ENCODE measurements at regions not wholly inside any gene's neighbourhood (a gene's known extent, or its start where the extent isn't known, plus 50 kb on each side); places are given as distances from the start of the nearest gene placed in this dataset.
A peak's percentile ranks its signal among the peaks of the same experiment; 100 is the strongest.

GRCh38 chr3:31462050-31462569 is 70.6 kb upstream of the STT3B start:
- TF ChIP-seq, protein P1, sequence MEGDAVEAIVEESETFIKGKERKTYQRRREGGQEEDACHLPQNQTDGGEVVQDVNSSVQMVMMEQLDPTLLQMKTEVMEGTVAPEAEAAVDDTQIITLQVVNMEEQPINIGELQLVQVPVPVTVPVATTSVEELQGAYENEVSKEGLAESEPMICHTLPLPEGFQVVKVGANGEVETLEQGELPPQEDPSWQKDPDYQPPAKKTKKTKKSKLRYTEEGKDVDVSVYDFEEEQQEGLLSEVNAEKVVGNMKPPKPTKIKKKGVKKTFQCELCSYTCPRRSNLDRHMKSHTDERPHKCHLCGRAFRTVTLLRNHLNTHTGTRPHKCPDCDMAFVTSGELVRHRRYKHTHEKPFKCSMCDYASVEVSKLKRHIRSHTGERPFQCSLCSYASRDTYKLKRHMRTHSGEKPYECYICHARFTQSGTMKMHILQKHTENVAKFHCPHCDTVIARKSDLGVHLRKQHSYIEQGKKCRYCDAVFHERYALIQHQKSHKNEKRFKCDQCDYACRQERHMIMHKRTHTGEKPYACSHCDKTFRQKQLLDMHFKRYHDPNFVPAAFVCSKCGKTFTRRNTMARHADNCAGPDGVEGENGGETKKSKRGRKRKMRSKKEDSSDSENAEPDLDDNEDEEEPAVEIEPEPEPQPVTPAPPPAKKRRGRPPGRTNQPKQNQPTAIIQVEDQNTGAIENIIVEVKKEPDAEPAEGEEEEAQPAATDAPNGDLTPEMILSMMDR (IDR thresholded peaks at IDR 0.05; ENCODE audit: low read depth, low read length, missing control alignments) = peak; percentile 47
- DNase-seq (ENCODE audit: low read depth) = no peak

DNA sequence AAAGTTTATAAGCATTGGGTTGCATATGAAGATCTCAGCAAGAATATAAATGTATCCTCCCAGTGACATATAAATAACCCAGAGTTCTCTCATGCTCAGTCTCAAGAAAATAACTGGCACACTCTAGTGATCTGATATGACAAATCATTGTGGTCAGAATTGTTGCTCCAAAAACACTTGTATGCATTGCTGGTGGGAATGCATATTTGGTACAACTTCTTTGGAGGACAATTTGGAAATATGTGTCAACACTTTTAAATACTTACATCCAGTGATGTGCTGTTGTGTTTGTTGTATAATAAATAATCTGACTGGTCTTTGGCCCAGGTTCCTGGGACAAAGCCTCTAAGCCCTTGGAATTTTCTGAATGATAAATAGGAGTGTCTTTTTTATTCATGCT is 66.7 kb upstream of the STT3B start:
- TF ChIP-seq, protein P1 (IDR thresholded peaks at IDR 0.05; ENCODE audit: low read depth, low read length, missing control alignments) = no peak
- no peak overlapping the region for H3K4me3 ChIP-seq (ENCODE audit: low read depth, low read length)
- no peak for DNase-seq (ENCODE audit: low read depth)

More at GRCh38 chr3:31462050-31462569, 70.6 kb upstream of the STT3B start:
- no peak overlapping the region for H3K4me3 ChIP-seq (ENCODE audit: low read depth, low read length)

GRCh38 chr3:31466866-31467265 is 65.9 kb upstream of the STT3B start:
- no peak for DNase-seq (ENCODE audit: low read depth)
- TF ChIP-seq, protein P1 (IDR thresholded peaks at IDR 0.05; ENCODE audit: low read depth, low read length, missing control alignments) = no peak
- no peak overlapping the region for H3K4me3 ChIP-seq (ENCODE audit: low read depth, low read length)

DNA sequence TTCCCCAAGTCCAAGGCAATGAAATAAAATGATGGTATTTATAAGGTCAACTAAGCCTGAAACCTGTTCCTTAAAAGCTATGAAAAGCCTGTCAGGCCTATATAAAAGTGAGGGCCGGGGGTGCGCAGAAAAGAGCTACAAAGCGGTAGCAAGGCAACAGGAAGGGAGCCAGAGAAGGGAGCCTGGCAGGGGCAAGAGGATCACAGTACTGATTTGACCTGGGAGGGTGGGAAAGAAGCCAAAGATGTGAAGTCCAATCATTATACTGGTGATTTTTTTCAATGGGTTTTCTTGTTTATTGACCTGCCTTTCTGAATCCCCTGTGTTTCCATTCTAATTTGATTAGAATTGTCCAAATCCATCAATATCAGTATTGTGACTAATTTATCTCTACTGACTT is 64.3 kb upstream of the STT3B start:
- no peak for DNase-seq (ENCODE audit: low read depth)
- H3K4me3 ChIP-seq (ENCODE audit: low read depth, low read length) = no peak overlapping the region
- TF ChIP-seq, protein P1 (IDR thresholded peaks at IDR 0.05; ENCODE audit: low read depth, low read length, missing control alignments) = no peak

DNA sequence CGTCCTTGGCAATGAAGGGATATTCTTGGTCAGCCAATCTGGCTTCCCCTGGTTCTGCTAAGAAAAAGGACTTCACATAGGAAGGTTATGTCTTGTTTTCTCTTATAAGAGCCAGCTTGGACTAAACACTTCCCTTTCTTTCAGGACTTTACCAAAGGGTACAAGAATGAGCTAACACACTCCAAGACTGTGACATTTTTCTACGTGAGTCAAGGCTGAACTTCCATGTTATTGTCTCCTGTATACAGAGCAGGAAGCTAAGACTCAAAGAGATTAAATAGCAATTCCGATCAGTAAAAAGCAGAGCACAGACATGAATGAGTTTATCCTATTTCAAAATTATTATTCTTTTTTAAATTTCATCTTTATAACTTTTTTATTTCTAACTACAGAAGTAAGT is 63.3 kb upstream of the STT3B start:
- TF ChIP-seq, protein P1 (IDR thresholded peaks at IDR 0.05; ENCODE audit: low read depth, low read length, missing control alignments) = no peak
- no peak for DNase-seq (ENCODE audit: low read depth)
- H3K4me3 ChIP-seq (ENCODE audit: low read depth, low read length) = no peak overlapping the region

DNA sequence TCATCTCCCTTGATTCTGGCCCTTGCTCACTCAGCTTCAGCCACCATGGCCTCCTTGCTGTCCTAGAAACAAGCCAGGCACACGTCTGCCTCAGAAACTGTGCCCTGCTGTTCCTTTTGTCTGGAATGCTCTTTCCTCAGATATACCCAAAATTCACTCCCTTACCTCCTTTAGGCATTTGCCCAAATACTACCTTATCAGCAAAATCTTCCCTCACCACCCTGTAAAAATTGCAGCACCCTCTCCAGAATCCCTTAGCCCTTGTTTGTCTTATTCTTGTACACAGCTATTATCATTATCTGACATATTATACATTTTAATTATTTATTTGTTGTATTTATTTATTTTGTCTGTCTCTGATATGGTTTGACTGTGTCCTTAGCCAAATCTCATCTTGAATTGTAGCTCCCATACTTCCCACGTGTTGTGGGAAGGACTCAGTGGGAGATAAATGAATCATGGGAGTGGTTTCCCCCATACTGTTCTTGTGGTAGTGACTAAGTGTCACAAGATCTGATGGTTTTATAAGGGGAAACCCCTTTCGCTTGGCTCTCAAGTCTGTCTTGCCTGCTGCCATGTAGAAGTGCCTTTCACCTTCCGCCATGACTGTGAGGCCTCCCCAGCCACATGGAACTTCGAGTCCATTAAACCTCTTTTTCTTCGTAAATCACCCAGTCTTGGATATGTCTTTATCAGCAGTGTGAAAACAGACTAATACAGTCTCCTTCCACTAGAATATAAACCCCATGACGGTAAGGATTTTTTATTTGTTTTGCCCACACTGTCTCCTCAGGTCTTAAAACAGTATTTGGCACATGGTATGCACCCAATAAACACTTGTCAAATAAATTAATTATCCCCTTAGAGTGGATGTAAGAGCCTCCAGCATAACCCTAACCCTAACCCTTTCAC is 60.0 kb upstream of the STT3B start:
- TF ChIP-seq, protein P1 (IDR thresholded peaks at IDR 0.05; ENCODE audit: low read depth, low read length, missing control alignments) = no peak
- no peak for DNase-seq (ENCODE audit: low read depth)
- H3K4me3 ChIP-seq (ENCODE audit: low read depth, low read length) = no peak overlapping the region

All from GM12864 (cell line).